Renal cortical epithelial cell (primary cell): ENCODE measurements at regions not wholly inside any gene's neighbourhood (a gene's known extent, or its start where the extent isn't known, plus 50 kb on each side); places are given as distances from the start of the nearest gene placed in this dataset.
"Not testable (repeated sequence)": the region's sequence is repeated elsewhere in the genome, so short reads cannot be mapped to it uniquely, and the experiment has no call there.

ENCODE experiments used
- DNase-seq: peaks from one replicate; pipeline ENCODE4 v3.0.0-alpha.2; 2011; ENCODE audit warnings: low read depth

- not testable (repeated sequence) for DNase-seq
These were observed 92.6 kb upstream of the THOC3 start for GRCh38 chr5:176060472-176061268.

- not testable (repeated sequence) for DNase-seq
These were observed 93.1 kb upstream of the THOC3 start for GRCh38 chr5:176061269-176061622.

GRCh38 chr5:176061660-176062059 lies 93.5 kb upstream of the THOC3 start:
- DNase-seq = not testable (repeated sequence)

- DNase-seq = not testable (repeated sequence)
These were observed 98.3 kb upstream of the THOC3 start for GRCh38 chr5:176066262-176066945.

GRCh38 chr5:176067162-176067561 lies 99.0 kb upstream of the THOC3 start:
- DNase-seq = not testable (repeated sequence)

- DNase-seq = not testable (repeated sequence)
These were observed 99.8 kb upstream of the THOC3 start for GRCh38 chr5:176067948-176068347.

- not testable (repeated sequence) for DNase-seq
These were observed 106.0 kb upstream of the THOC3 start for GRCh38 chr5:176073996-176074571.

GRCh38 chr5:176083717-176084116 lies 115.6 kb upstream of the THOC3 start:
- not testable (repeated sequence) for DNase-seq

GRCh38 chr5:176103083-176103482 lies 135.0 kb upstream of the THOC3 start:
- DNase-seq = not testable (repeated sequence)

- DNase-seq = not testable (repeated sequence)
These were observed 125.3 kb upstream of the SIMC1 start for GRCh38 chr5:176112888-176113287.

GRCh38 chr5:176113673-176114335 lies 124.4 kb upstream of the SIMC1 start:
- not testable (repeated sequence) for DNase-seq

- not testable (repeated sequence) for DNase-seq
These were observed 123.4 kb upstream of the SIMC1 start for GRCh38 chr5:176114825-176115224.

GRCh38 chr5:176117699-176118238 lies 120.5 kb upstream of the SIMC1 start:
- DNase-seq = not testable (repeated sequence)

- not testable (repeated sequence) for DNase-seq
These were observed 115.9 kb upstream of the SIMC1 start for GRCh38 chr5:176122361-176122760.

- DNase-seq = not testable (repeated sequence)
These were observed 114.1 kb upstream of the SIMC1 start for GRCh38 chr5:176124120-176124519.

GRCh38 chr5:176131771-176132170 lies 106.5 kb upstream of the SIMC1 start:
- DNase-seq = no peak

GRCh38 chr5:176132471-176133288 lies 105.5 kb upstream of the SIMC1 start:
- DNase-seq = no peak

- DNase-seq = no peak
These were observed 104.8 kb upstream of the SIMC1 start for GRCh38 chr5:176133289-176133870.

GRCh38 chr5:176133877-176134276 lies 104.3 kb upstream of the SIMC1 start:
- no peak for DNase-seq

- DNase-seq = no peak
These were observed 103.5 kb upstream of the SIMC1 start for GRCh38 chr5:176134529-176135223.
